OCI-LY1 (cell line): ENCODE measurements at regions not wholly inside any gene's neighbourhood (a gene's known extent, or its start where the extent isn't known, plus 50 kb on each side); places are given as distances from the start of the nearest gene placed in this dataset.

Experiments
- H2AFZ ChIP-seq: fragments of 200-600 bp; sonication (generic), shearing (Covaris generic); 2 replicates; pipeline ENCODE4 v1.6.0; 2014; ENCODE audit warnings: antibody characterized with exemption, mild to moderate bottlenecking, low read length
- H3F3A ChIP-seq: fragments of 200-600 bp; sonication (generic), shearing (Covaris generic); 2 replicates; pipeline ENCODE4 v1.6.0; 2014; ENCODE audit warnings: mild to moderate bottlenecking, antibody characterized with exemption, low read length, moderate library complexity; ENCODE audit not compliant: insufficient read depth
- H3K27ac ChIP-seq: fragments of 200-600 bp; sonication (generic); 2 replicates; pipeline ENCODE4 v1.5.1; 2014; ENCODE audit warnings: low read length, mixed run types, mild to moderate bottlenecking, low read depth; ENCODE audit not compliant: poor library complexity, severe bottlenecking
- H3K27me3 ChIP-seq: fragments of 200-600 bp; sonication (generic); 2 replicates; pipeline ENCODE4 v1.6.0; 2014; ENCODE audit warnings: antibody characterized with exemption, mild to moderate bottlenecking, low read length, moderate library complexity; ENCODE audit not compliant: insufficient read depth
- H3K36me3 ChIP-seq: fragments of 200-600 bp; sonication (generic); 2 replicates; pipeline ENCODE4 v1.6.1; 2014; ENCODE audit warnings: mild to moderate bottlenecking, antibody characterized with exemption, low read length, moderate library complexity, mixed read lengths; ENCODE audit not compliant: insufficient read depth
- H3K4me1 ChIP-seq: fragments of 200-600 bp; sonication (generic); 2 replicates; pipeline ENCODE4 v1.5.1; 2014; ENCODE audit warnings: mild to moderate bottlenecking, low read length, moderate library complexity; ENCODE audit not compliant: insufficient read depth, severe bottlenecking
- H3K4me2 ChIP-seq: fragments of 200-600 bp; sonication (generic), shearing (Covaris generic); 2 replicates; pipeline ENCODE4 v1.6.1; 2014; ENCODE audit warnings: low read length
- H3K4me3 ChIP-seq: fragments of 200-600 bp; sonication (generic); 2 replicates; pipeline ENCODE4 v1.5.1; 2014; ENCODE audit warnings: low read length, low read depth, mild to moderate bottlenecking, mixed read lengths; ENCODE audit not compliant: poor library complexity, severe bottlenecking
- H3K79me2 ChIP-seq: fragments of 200-600 bp; shearing (Covaris generic); 2 replicates; pipeline ENCODE4 v1.6.1; 2016; ENCODE audit warnings: mixed run types, low read length, mixed read lengths; ENCODE audit not compliant: insufficient read depth
- H3K9ac ChIP-seq: fragments of 200-600 bp; sonication (generic), shearing (Covaris generic); 2 replicates; pipeline ENCODE4 v1.6.1; 2014; ENCODE audit warnings: mild to moderate bottlenecking, low read length, mixed read lengths
- H3K9me2 ChIP-seq: fragments of 200-600 bp; sonication (generic), shearing (Covaris generic); 2 replicates; pipeline ENCODE4 v1.6.1; 2014; ENCODE audit warnings: low read depth, mild to moderate bottlenecking, low read length, mixed read lengths
- H3K9me3 ChIP-seq: fragments of 200-600 bp; shearing (Covaris generic); 2 replicates; pipeline ENCODE4 v1.6.1; 2014; ENCODE audit warnings: low read length, mixed read lengths
- H4K20me1 ChIP-seq: fragments of 200-600 bp; sonication (generic), shearing (Covaris generic); 2 replicates; pipeline ENCODE4 v1.6.0; 2016; ENCODE audit warnings: mild to moderate bottlenecking, low read length; ENCODE audit not compliant: insufficient read depth
- CTCF ChIP-seq: fragments of 200-600 bp; sonication (generic), shearing (Covaris generic); IDR thresholded peaks from 2 replicates; pipeline ENCODE4 v1.5.1; 2017; ENCODE audit warnings: mild to moderate bottlenecking, antibody characterized with exemption, low read length, moderate library complexity, mixed read lengths
- EZH2 ChIP-seq: fragments of 200-600 bp; sonication (generic), shearing (Covaris generic); IDR thresholded peaks from 2 replicates; pipeline ENCODE4 v1.8.0; 2017; ENCODE audit warnings: borderline replicate concordance, mixed run types, mild to moderate bottlenecking, antibody characterized with exemption, low read length, moderate library complexity, mixed read lengths

- H2AFZ ChIP-seq: no peak overlapping the region
- no peaks in the 10 kb centered on the region for H3K27me3 ChIP-seq
Observed at GRCh38 chr9:84153885-84154284, 173.3 kb downstream of the RMI1 start.

GRCh38 chr9:84154320-84154719, 173.7 kb downstream of the RMI1 start:
- Histone ChIP-seq H3K9ac (no peak overlapping the region), H3K4me2 (no peak overlapping the region), H3K36me3 (no peaks in the 10 kb centered on the region), H3K27me3 (no peaks in the 10 kb centered on the region), H3K4me1 (no peaks in the 10 kb centered on the region), H3K9me2 (no peaks in the 10 kb centered on the region), H3K79me2 (no peaks in the 10 kb centered on the region), H3F3A (no peaks in the 10 kb centered on the region), H3K4me3 (no peak overlapping the region), H3K9me3 (no peaks in the 10 kb centered on the region), H2AFZ (no peak overlapping the region), H4K20me1 (no peaks in the 10 kb centered on the region), H3K27ac (no peak overlapping the region)
- no peak for TF ChIP-seq CTCF
- no peak for TF ChIP-seq EZH2

More at GRCh38 chr9:84153885-84154284, 173.3 kb downstream of the RMI1 start:
- no peak overlapping the region for H3K9ac ChIP-seq
- H3K27ac ChIP-seq: no peak overlapping the region
- no peak overlapping the region for H3K4me3 ChIP-seq
- no peaks in the 10 kb centered on the region for H3K9me3 ChIP-seq
- no peak for TF ChIP-seq EZH2
- TF ChIP-seq CTCF: no peak
- no peak overlapping the region for H3K4me2 ChIP-seq
- no peaks in the 10 kb centered on the region for H3F3A ChIP-seq
- H3K4me1 ChIP-seq: no peaks in the 10 kb centered on the region
- H3K79me2 ChIP-seq: no peaks in the 10 kb centered on the region
- H4K20me1 ChIP-seq: no peaks in the 10 kb centered on the region
- H3K36me3 ChIP-seq: no peaks in the 10 kb centered on the region
- no peaks in the 10 kb centered on the region for H3K9me2 ChIP-seq

GRCh38 chr9:84163052-84163650, 177.4 kb downstream of the SLC28A3 start:
- no peak overlapping the region for H3K27ac ChIP-seq

More at GRCh38 chr9:84163052-84163650, 177.4 kb downstream of the SLC28A3 start:
- Histone ChIP-seq H3K27me3 (no peaks in the 10 kb centered on the region), H3K9me2 (no peaks in the 10 kb centered on the region), H3K4me1 (no peaks in the 10 kb centered on the region), H3K9me3 (no peaks in the 10 kb centered on the region), H3F3A (no peaks in the 10 kb centered on the region), H3K36me3 (no peaks in the 10 kb centered on the region), H3K4me3 (no peak overlapping the region), H3K79me2 (no peaks in the 10 kb centered on the region), H3K4me2 (no peak overlapping the region), H3K9ac (no peak overlapping the region), H2AFZ (no peak overlapping the region), H4K20me1 (no peaks in the 10 kb centered on the region)
- TF ChIP-seq CTCF (no peak), EZH2 (no peak)
